ENCODE measurements at regions not wholly inside any gene's neighbourhood (a gene's known extent, or its start where the extent isn't known, plus 50 kb on each side); places are given as distances from the start of the nearest gene placed in this dataset.

- no peak for TF ChIP-seq CTCF (IDR thresholded peaks at IDR 0.05; ENCODE audit: low read depth, low read length)
- no peak overlapping the region for H3K4me3 ChIP-seq (ENCODE audit: low read depth, low read length)
Measured at GRCh38 chr7:46032353-46032752, 111.3 kb upstream of the IGFBP3 start.

- no peak overlapping the region for H3K4me3 ChIP-seq (ENCODE audit: low read depth, low read length)
- TF ChIP-seq CTCF (IDR thresholded peaks at IDR 0.05; ENCODE audit: low read depth, low read length), result no peak
Measured at GRCh38 chr7:46029111-46029704, 108.1 kb upstream of the IGFBP3 start.

GRCh38 chr7:46028246-46028645 lies 107.2 kb upstream of the IGFBP3 start:
- TF ChIP-seq CTCF (IDR thresholded peaks at IDR 0.05; ENCODE audit: low read depth, low read length), result no peak
- no peak overlapping the region for H3K4me3 ChIP-seq (ENCODE audit: low read depth, low read length)

GRCh38 chr7:46026741-46027140 lies 105.7 kb upstream of the IGFBP3 start:
- H3K4me3 ChIP-seq (ENCODE audit: low read depth, low read length), result no peak overlapping the region
- TF ChIP-seq CTCF (IDR thresholded peaks at IDR 0.05; ENCODE audit: low read depth, low read length), result no peak

GRCh38 chr7:46024263-46024916 lies 103.3 kb upstream of the IGFBP3 start:
- no peak for TF ChIP-seq CTCF (IDR thresholded peaks at IDR 0.05; ENCODE audit: low read depth, low read length)
- no peak overlapping the region for H3K4me3 ChIP-seq (ENCODE audit: low read depth, low read length)

GRCh38 chr7:46022397-46022796 lies 101.3 kb upstream of the IGFBP3 start:
- no peak for TF ChIP-seq CTCF (IDR thresholded peaks at IDR 0.05; ENCODE audit: low read depth, low read length)
- no peak overlapping the region for H3K4me3 ChIP-seq (ENCODE audit: low read depth, low read length)

GRCh38 chr7:46015107-46015868 lies 94.2 kb upstream of the IGFBP3 start:
- no peak overlapping the region for H3K4me3 ChIP-seq (ENCODE audit: low read depth, low read length)
- no peak for TF ChIP-seq CTCF (IDR thresholded peaks at IDR 0.05; ENCODE audit: low read depth, low read length)

Measured in WI38 (cell line).